Hepatocyte (in vitro differentiated cells): ENCODE measurements at regions not wholly inside any gene's neighbourhood (a gene's known extent, or its start where the extent isn't known, plus 50 kb on each side); places are given as distances from the start of the nearest gene placed in this dataset.

ENCODE experiments used
- CTCF ChIP-seq: fragments of 200-600 bp; sonication (generic); IDR thresholded peaks from 2 replicates; pipeline ENCODE4 v1.5.1; 2016; ENCODE audit warnings: antibody characterized with exemption, mild to moderate bottlenecking; ENCODE audit not compliant: poor library complexity
- EZH2 ChIP-seq: fragments of 200-600 bp; sonication (generic); IDR thresholded peaks from 2 replicates; pipeline ENCODE4 v1.6.1; 2016; ENCODE audit warnings: antibody characterized with exemption, mild to moderate bottlenecking, borderline replicate concordance
- EZH2phosphoT487 ChIP-seq: fragments of 200-600 bp; sonication (generic); IDR thresholded peaks from one replicate; pipeline ENCODE4 v1.6.1; 2018; ENCODE audit warnings: antibody characterized with exemption, mild to moderate bottlenecking, low read depth, moderate library complexity; ENCODE audit not compliant: unreplicated experiment, severe bottlenecking

GRCh38 chr4:17182888-17183287, 284.4 kb upstream of the LDB2 start:
- no peak for TF ChIP-seq CTCF
- no peak for TF ChIP-seq EZH2
- TF ChIP-seq EZH2phosphoT487, result no peak
